NCI-H1930 (cell line): ENCODE measurements at regions not wholly inside any gene's neighbourhood (a gene's known extent, or its start where the extent isn't known, plus 50 kb on each side); places are given as distances from the start of the nearest gene placed in this dataset.
"Not testable (repeated sequence)": the region's sequence is repeated elsewhere in the genome, so short reads cannot be mapped to it uniquely, and the experiment has no call there.

Experiments
- DNase-seq, 2 experiments: peaks; one replicate each; lab custom pipeline; 2025; lab: John Stamatoyannopoulos, UW

- no peak for DNase-seq
Measured at GRCh38 chr11:126149759-126150625, 61.5 kb downstream of the RPUSD4 start.

GRCh38 chr11:126148317-126148716, 63.1 kb downstream of the RPUSD4 start:
- DNase-seq = no peak

DNA sequence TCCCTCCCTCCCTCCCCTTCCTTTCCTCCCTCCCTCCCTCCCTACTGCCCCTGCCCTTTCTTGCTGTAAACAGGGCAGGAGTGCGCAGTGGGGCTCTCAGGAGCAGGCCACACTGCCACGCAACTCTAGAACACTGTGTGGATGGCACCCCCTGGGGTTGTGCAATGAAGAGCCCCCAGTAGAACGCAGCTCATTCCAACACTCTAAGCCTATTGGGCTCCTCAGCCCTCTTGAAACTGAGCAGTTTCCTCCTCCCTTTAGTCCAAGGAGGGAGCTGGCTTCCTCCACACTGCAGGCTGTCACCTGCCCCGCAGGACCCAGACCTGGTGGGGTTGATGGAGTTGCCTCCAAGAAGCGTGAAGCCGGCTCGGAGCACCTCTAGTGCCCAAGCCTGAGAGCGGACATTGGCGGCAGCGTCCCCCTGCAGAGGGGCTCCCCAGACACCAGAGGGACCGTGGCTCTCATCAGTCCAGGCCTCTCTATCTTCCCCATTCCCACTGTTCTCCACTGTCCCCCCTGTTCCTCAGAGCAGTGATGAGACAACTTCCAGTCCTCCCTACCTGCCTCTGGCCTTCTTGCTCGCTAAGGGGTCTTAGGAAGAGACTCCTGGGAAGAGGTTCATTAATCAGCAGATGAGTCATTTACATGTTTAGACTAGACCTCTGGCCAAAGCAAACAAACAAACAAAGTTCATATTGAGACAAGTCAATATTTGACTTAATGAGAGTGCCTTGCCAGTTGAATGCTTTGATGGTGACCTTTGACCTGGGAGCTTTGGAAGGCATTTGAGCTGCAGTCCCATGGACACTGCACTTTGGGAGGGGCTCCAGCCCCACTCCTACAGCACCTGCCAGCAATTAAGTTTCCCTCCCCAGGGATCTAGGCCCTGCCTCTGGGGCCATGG, 64.0 kb downstream of the RPUSD4 start:
- DNase-seq = no peak

DNA sequence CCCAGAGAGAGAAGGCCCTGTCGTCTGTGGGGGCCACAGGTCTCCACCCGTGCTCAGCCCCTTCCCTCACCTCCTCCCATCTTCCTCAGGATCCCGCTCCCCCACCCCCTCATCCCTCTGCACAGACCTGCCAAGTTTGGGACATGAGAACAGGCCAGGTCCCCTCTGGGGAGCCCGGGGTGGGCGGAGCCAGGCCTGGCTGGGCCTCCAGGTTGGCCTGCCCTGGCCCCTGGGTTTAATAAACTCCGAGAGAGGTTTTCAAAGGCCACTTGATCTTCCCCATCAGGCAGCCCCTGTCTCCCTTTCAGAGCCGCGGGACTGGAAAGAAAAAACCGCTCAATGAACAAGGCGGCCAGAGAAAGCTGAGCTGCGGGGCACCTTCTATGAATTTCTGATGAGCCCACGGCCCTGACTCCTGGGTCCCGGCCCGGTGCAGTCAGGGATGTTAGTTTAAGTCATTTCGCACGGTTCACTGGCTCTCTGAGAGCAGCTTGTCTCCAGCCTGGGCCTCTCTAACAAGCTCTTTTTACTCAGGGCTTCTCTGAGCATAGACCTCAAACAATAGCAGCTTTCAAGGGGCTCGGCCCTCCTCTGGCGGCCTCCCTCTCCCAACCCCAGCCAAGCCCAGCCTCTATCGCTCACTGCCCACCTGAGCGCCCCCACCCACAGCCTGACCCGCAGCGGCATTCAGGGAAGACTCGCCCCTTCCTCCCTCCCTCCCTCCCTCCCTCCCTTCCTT, 64.8 kb downstream of the RPUSD4 start:
- DNase-seq = no peak

DNA sequence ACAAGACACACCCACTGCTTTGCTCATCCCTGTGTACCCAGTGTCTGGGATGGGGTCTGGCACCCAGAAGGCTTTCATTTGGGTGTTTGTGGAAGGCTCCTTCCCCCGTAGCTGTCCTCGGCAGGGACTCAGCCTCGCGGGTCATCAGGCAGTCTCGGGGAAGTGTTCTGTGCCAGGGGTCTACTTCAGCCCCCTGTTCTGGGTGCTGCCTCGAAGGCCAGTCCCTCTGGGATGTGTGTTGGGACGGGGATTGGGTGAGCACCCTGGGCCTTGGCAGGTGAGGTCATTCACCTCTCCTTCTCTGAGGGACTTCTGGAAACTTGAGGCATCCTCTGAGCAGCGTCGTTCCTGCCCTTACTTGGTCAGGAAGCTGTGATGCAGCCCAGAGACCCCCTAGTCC, 65.5 kb downstream of the RPUSD4 start:
- no peak for DNase-seq

GRCh38 chr11:126143491-126143890, 68.0 kb downstream of the RPUSD4 start:
- not testable (repeated sequence) for DNase-seq

DNA sequence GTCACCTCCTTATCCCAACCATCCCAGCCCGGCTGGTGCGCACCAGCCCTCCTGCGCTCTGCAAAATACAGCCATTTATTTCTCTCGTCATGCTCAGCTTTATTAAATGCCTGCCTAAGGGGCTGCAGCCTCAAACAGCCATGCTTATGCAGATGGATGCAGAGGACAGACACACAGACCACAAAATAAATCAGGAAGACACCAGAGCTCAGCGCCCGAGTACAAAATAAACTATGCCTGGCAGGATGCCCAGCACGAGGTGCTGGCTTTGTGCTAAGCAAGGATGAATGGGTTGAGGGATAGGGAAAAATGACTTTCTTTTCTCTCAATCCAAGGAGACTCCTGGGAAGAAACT, 70.5 kb downstream of the RPUSD4 start:
- DNase-seq = no peak

GRCh38 chr11:126140201-126140925, 71.1 kb downstream of the RPUSD4 start:
- DNase-seq = no peak

GRCh38 chr11:126139111-126140091, 72.0 kb downstream of the RPUSD4 start:
- no peak for DNase-seq

- no peak for DNase-seq
Measured at GRCh38 chr11:126138636-126139035, 72.8 kb downstream of the RPUSD4 start.

GRCh38 chr11:126137136-126137535, 74.3 kb downstream of the RPUSD4 start:
- DNase-seq = no peak

- DNase-seq = no peak
Measured at GRCh38 chr11:126136507-126136906, 73.8 kb upstream of the CDON start.

- no peak for DNase-seq
Measured at GRCh38 chr11:126135235-126136176, 72.8 kb upstream of the CDON start.

DNA sequence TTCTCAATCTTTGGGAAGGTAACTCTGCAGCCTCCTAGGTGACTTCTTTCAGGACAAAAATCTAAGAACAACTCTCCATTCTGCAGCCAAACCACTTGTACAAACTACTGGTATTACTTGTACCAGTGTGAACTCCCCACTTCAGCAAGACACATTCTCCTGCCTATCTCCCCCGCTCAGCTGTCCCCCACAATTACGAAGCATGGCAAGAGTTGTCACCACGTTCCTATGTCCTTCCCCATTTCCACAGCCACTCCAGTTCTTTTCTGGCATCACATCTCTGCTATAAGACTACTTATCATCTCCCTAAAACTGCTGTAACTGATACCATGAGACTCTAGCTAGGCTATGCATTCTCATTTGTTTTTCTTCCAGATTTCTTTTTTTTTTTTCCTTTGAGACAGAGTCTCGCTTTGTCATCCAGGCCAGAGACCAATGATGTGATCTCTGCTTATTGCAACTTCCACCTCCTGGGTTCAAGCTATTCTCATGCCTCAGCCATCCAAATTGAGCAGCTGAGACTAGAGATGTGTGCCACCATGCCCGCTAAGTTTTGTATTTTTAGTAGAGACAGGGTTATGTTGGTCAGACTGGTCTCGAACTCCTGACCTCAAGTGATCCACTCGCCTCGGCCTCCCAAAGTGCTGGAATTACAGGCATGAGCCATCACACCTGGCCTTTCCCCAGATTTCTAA, 71.9 kb upstream of the CDON start:
- DNase-seq = no peak

DNA sequence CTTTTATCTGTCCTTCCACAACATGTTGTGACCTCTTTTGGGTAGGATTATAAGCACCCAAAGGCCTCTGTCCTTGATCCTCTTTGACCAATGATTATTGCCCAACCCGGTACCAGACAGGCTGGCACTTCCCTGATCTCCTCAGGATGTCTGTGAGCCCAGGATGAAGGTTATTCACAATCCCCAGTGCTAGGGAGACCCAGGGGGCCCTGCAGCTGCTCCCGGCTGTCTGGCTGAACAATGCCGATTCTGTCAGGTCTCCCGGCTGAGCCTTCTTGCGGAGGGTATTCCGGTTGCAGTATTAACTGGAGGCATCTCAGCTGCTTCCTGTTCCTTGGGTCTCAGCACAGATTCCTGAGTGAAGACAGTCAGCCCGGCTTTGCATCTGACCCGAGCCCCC, 71.2 kb upstream of the CDON start:
- DNase-seq = no peak

DNA sequence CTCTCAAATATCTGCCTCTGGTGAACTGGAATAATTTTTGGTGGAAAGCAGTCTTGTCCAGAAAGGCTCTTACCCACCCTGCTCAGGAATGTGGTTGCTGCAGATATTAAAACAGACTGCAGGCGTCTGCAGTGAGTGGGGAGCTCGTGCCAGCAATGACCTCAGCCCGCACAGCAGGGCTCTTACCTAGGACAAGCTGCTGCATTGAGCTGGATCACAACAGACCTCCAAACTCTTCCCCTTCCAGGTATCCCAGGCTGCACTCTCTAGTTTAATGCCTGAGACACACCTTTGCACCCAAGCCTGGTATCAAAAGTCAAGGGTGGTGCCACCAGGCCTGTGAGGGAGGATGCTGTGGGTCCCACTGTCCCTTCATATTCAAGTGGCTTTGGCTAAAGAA, 69.7 kb upstream of the CDON start:
- no peak for DNase-seq

GRCh38 chr11:126130781-126131180, 68.1 kb upstream of the CDON start:
- DNase-seq = not testable (repeated sequence)
